ENCODE measurements at regions not wholly inside any gene's neighbourhood (a gene's known extent, or its start where the extent isn't known, plus 50 kb on each side); places are given as distances from the start of the nearest gene placed in this dataset.

GRCh38 chr18:6509417-6509816 is 94.7 kb upstream of the L3MBTL4 start:
- TF ChIP-seq SAP30 (IDR thresholded peaks at IDR 0.05; ENCODE audit: insufficient read depth, insufficient replicate concordance, low read length) (no peak), BACH1 (IDR thresholded peaks at IDR 0.05; ENCODE audit: low read length) (peak; percentile 79; the same call in 1 of the 2 replicates), KDM5A (IDR thresholded peaks at IDR 0.05; ENCODE audit: low read length) (no peak), CHD1 (IDR thresholded peaks at IDR 0.05; ENCODE audit: low read depth, low read length) (no peak), GABPA (IDR thresholded peaks at IDR 0.05; ENCODE audit: borderline replicate concordance, insufficient read depth, low read length) (no peak)
- FAIRE-seq (no peak), DNase-seq (ENCODE audit: low read depth in 1 of 2, low spot score in 2 of 2) (no peak)
- Histone ChIP-seq H2BK12ac (ENCODE audit: low read depth, low read length) (no peak overlapping the region), H4K20me1 (replicated peaks in 1 of 2; ENCODE audit: control insufficient read depth in 1 of 2, insufficient read depth in 2 of 2, low read length in 2 of 2) (no peaks in the 10 kb centered on the region), H3K56ac (replicated peaks; ENCODE audit: insufficient read length, low read depth, low read length) (no peak overlapping the region), H3K9ac (replicated peaks in 1 of 4; ENCODE audit: extremely low read depth in 1 of 4, low read depth in 3 of 4, low read length in 3 of 4) (no peak overlapping the region), H3K27ac (ENCODE audit: low read depth, low read length) (no peak overlapping the region), H3K36me3 (ENCODE audit: control insufficient read depth in 2 of 4, insufficient read depth in 4 of 4, low read length in 3 of 4) (no peaks in the 10 kb centered on the region), H3K4me1 (replicated peaks in 1 of 4; ENCODE audit: control insufficient read depth in 3 of 4, insufficient read depth in 4 of 4, low read length in 3 of 4) (peaks cover 0 to 4% (median 0%) of the 10 kb centered on the region in 4 experiments; a peak in 1 of 7 replicates), H3K4ac (replicated peaks; ENCODE audit: insufficient read length, low read depth, low read length) (no peak overlapping the region), H2BK20ac (ENCODE audit: low read length) (no peak overlapping the region), H3K79me1 (ENCODE audit: low read depth, low read length) (no peaks in the 10 kb centered on the region), H2BK5ac (ENCODE audit: low read depth, low read length) (no peak overlapping the region), H3K79me2 (ENCODE audit: control insufficient read depth in 1 of 2, insufficient read depth in 2 of 2, low read length in 2 of 2) (no peaks in the 10 kb centered on the region), H3K4me3 (ENCODE audit: extremely low read depth in 1 of 4, insufficient read depth in 2 of 4, low read depth in 3 of 4, low read length in 4 of 4) (no peak overlapping the region), H2AK5ac (ENCODE audit: low read depth, low read length) (no peak overlapping the region), H3K4me2 (ENCODE audit: insufficient read depth in 1 of 2, low read depth in 2 of 2, low read length in 2 of 2) (no peak overlapping the region), H3K27me3 (replicated peaks in 1 of 4; ENCODE audit: control insufficient read depth in 3 of 4, extremely low read depth in 1 of 4, insufficient read depth in 3 of 4, low read length in 3 of 4) (no peaks in the 10 kb centered on the region), H2BK120ac (replicated peaks; ENCODE audit: low read depth, low read length) (no peak overlapping the region), H3K23me2 (ENCODE audit: low read depth, low read length) (no peaks in the 10 kb centered on the region), H3K23ac (ENCODE audit: insufficient read length) (no peak overlapping the region), H2BK15ac (ENCODE audit: low read length) (no peak overlapping the region), H4K8ac (ENCODE audit: extremely low read depth, insufficient read depth, low read length) (no peak overlapping the region), H3K18ac (ENCODE audit: extremely low read depth, low read length) (no peak overlapping the region), H4K5ac (ENCODE audit: insufficient read length, low read depth, low read length) (no peak overlapping the region), H3K9me3 (ENCODE audit: insufficient read depth in 2 of 2, low read depth in 1 of 2, low read length in 1 of 2) (no peaks in the 10 kb centered on the region), H2AFZ (ENCODE audit: low read length) (no peak overlapping the region), H3K14ac (ENCODE audit: insufficient read length) (no peak overlapping the region), H4K91ac (replicated peaks; ENCODE audit: insufficient read length, low read length) (no peak overlapping the region)
- CTCF ChIA-PET (ENCODE audit: partially characterized antibody): no interaction called here
- POLR2A ChIA-PET (ENCODE audit: partially characterized antibody): no interaction called here
- 83% methylated on average over 7 of the region's 7 CpGs; no CpG with 5 or more reads in 1 of the 2 experiments for WGBS, 2 experiments (ENCODE audit: extremely low coverage in 1 of 2, insufficient coverage in 1 of 2, insufficient read length in 1 of 2, insufficient replicate concordance in 2 of 2, low coverage in 1 of 2, low lambda C conversion rate in 2 of 2, missing lambda C conversion rate in 1 of 2)
